SU-DHL-6 (cell line): ENCODE measurements at regions not wholly inside any gene's neighbourhood (a gene's known extent, or its start where the extent isn't known, plus 50 kb on each side); places are given as distances from the start of the nearest gene placed in this dataset.
"Not testable (repeated sequence)": the region's sequence is repeated elsewhere in the genome, so short reads cannot be mapped to it uniquely, and the experiment has no call there.

Experiments
- H2AFZ ChIP-seq: fragments of 200-600 bp; sonication (generic); 2 replicates; pipeline ENCODE4 v1.6.1; 2014; ENCODE audit warnings: low read depth, mild to moderate bottlenecking, moderate library complexity, mixed read lengths, antibody characterized with exemption, low read length; ENCODE audit not compliant: severe bottlenecking
- H3F3A ChIP-seq: fragments of 200-600 bp; shearing (Covaris generic); 2 replicates; pipeline ENCODE4 v1.6.0; 2016; ENCODE audit warnings: antibody characterized with exemption, mild to moderate bottlenecking; ENCODE audit not compliant: insufficient read depth
- H3K27ac ChIP-seq: fragments of 200-600 bp; sonication (generic); 2 replicates; pipeline ENCODE4 v1.5.1; 2016; ENCODE audit warnings: low read depth, mild to moderate bottlenecking, low read length, moderate library complexity, mixed read lengths
- H3K27me3 ChIP-seq: fragments of 200-600 bp; sonication (generic), shearing (Covaris generic); 2 replicates; pipeline ENCODE4 v1.6.0; 2014; ENCODE audit warnings: mild to moderate bottlenecking, low read length
- H3K36me3 ChIP-seq: fragments of 200-600 bp; sonication (generic); 2 replicates; pipeline ENCODE4 v1.6.1; 2014; ENCODE audit warnings: mild to moderate bottlenecking, low read length, mixed read lengths
- H3K4me2 ChIP-seq: fragments of 300-600, 200-600 bp; shearing (Covaris generic), sonication (generic); 2 replicates; pipeline ENCODE4 v1.6.0; 2014; ENCODE audit warnings: low read length, low read depth, mild to moderate bottlenecking; ENCODE audit not compliant: poor library complexity, severe bottlenecking
- H3K4me3 ChIP-seq: fragments of 200-600 bp; sonication (generic); 2 replicates; pipeline ENCODE4 v1.5.1; 2014; ENCODE audit warnings: antibody characterized with exemption, low read length, mild to moderate bottlenecking, mixed read lengths; ENCODE audit not compliant: insufficient read depth, poor library complexity, severe bottlenecking
- H3K79me2 ChIP-seq: fragments of 200-600 bp; sonication (generic); 2 replicates; pipeline ENCODE4 v1.6.1; 2014; ENCODE audit warnings: mild to moderate bottlenecking, low read length, moderate library complexity; ENCODE audit not compliant: insufficient read depth
- H3K9ac ChIP-seq: fragments of 200-600 bp; sonication (generic); 2 replicates; pipeline ENCODE4 v1.7.0; 2014; ENCODE audit warnings: mild to moderate bottlenecking, low read length
- H3K9me2 ChIP-seq: fragments of 200-600 bp; sonication (generic); replicated peaks from 2 replicates; pipeline ENCODE4 v1.6.1; 2014; ENCODE audit warnings: low read length; ENCODE audit not compliant: insufficient read depth
- H3K9me3 ChIP-seq: fragments of 200-600 bp; sonication (generic); 2 replicates; pipeline ENCODE4 v1.6.1; 2014; ENCODE audit warnings: low read length, mixed read lengths; ENCODE audit not compliant: insufficient read depth
- H4K20me1 ChIP-seq: fragments of 200-600 bp; sonication (generic); 2 replicates; pipeline ENCODE4 v1.6.1; 2014; ENCODE audit warnings: low read depth, mild to moderate bottlenecking, antibody characterized with exemption, low read length, moderate library complexity, mixed read lengths
- EZH2phosphoT487 ChIP-seq: fragments of 200-600 bp; sonication (generic), shearing (Covaris generic); conservative IDR thresholded peaks from 2 replicates; pipeline ENCODE4 v1.6.1; 2018; ENCODE audit warnings: mild to moderate bottlenecking, antibody characterized with exemption, low read length, moderate library complexity, mixed read lengths
- TF ChIP-seq, protein P1 (sequence below): fragments of 200-600 bp; sonication (generic); IDR thresholded peaks from one replicate; pipeline ENCODE4 v1.5.1; 2017; ENCODE audit warnings: antibody characterized with exemption, mild to moderate bottlenecking, low read length, moderate library complexity; ENCODE audit not compliant: insufficient read depth, poor library complexity, severe bottlenecking

DNA sequence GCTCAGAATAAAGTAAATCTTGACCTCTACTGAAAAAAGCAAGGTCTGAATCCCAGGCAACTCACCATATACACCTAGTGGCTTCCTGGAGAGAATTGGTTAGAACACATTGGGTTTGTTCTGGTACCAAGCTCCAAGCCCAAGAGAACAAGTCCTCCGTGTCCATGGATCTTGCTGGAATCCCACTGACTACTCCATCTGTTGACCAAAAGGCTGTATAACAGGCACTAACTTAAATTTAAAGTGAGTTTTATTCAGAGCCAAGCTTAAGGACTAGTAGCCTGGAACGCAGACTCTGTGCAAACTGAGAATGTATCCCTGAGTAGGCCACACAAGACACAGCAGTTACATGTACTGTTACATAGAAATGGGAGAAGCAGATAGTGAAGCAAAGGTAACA is 342.1 kb upstream of the LRRC3B start:
- no peaks in the 10 kb centered on the region for H3K36me3 ChIP-seq
- TF ChIP-seq EZH2phosphoT487: no peak
- TF ChIP-seq, protein P1, sequence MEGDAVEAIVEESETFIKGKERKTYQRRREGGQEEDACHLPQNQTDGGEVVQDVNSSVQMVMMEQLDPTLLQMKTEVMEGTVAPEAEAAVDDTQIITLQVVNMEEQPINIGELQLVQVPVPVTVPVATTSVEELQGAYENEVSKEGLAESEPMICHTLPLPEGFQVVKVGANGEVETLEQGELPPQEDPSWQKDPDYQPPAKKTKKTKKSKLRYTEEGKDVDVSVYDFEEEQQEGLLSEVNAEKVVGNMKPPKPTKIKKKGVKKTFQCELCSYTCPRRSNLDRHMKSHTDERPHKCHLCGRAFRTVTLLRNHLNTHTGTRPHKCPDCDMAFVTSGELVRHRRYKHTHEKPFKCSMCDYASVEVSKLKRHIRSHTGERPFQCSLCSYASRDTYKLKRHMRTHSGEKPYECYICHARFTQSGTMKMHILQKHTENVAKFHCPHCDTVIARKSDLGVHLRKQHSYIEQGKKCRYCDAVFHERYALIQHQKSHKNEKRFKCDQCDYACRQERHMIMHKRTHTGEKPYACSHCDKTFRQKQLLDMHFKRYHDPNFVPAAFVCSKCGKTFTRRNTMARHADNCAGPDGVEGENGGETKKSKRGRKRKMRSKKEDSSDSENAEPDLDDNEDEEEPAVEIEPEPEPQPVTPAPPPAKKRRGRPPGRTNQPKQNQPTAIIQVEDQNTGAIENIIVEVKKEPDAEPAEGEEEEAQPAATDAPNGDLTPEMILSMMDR: no peak
- H3K27ac ChIP-seq: no peak overlapping the region
- no peaks in the 10 kb centered on the region for H3K79me2 ChIP-seq
- no peak overlapping the region for H3K4me2 ChIP-seq
- H3K9me2 ChIP-seq: no peaks in the 10 kb centered on the region
- no peaks in the 10 kb centered on the region for H3K9me3 ChIP-seq
- no peak overlapping the region for H3K9ac ChIP-seq
- H2AFZ ChIP-seq: no peak overlapping the region
- H3K4me3 ChIP-seq: no peak overlapping the region
- no peaks in the 10 kb centered on the region for H4K20me1 ChIP-seq
- H3K27me3 ChIP-seq: no peaks in the 10 kb centered on the region
- no peaks in the 10 kb centered on the region for H3F3A ChIP-seq

DNA sequence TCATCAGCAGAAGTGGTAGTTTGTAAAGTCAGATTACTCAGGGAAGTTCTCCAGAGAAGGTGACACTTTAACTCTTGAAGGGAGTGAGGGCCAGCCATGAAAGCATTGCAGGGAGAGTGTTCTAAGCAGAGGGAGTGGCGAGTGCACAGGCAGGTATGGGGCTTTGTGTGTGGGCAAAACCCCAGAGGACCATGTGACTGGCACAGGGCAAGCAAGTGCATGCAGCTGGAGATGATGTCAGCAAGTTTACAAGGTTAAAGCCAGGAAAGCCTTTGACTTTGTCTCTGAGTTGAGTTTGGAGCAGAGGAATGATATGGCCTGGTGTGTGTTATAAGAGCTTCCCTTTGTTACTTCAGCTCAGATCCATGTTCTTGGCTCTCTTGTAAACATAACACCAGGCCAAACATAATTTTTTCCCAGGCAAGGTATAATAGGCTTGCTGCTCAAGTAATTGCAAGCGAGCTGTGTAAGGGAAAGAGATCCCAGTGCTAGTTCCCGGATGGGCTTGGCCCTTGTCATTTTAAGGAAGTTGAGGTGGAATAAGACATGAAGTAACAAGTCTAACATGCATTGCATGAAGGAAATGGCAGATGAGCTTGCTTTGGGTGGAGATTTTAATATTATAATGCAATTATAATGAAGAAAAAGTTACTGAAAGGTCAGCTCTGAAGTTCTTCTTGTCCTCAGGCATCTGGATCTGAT is 341.1 kb upstream of the LRRC3B start:
- TF ChIP-seq, protein P1: no peak
- no peak for TF ChIP-seq EZH2phosphoT487
- Histone ChIP-seq H3F3A (no peaks in the 10 kb centered on the region), H3K4me2 (no peak overlapping the region), H3K4me3 (no peak overlapping the region), H3K9me3 (no peaks in the 10 kb centered on the region), H3K27me3 (no peaks in the 10 kb centered on the region), H4K20me1 (no peaks in the 10 kb centered on the region), H3K36me3 (no peaks in the 10 kb centered on the region), H3K27ac (no peak overlapping the region), H3K79me2 (no peaks in the 10 kb centered on the region), H3K9ac (no peak overlapping the region), H3K9me2 (no peaks in the 10 kb centered on the region), H2AFZ (no peak overlapping the region)

DNA sequence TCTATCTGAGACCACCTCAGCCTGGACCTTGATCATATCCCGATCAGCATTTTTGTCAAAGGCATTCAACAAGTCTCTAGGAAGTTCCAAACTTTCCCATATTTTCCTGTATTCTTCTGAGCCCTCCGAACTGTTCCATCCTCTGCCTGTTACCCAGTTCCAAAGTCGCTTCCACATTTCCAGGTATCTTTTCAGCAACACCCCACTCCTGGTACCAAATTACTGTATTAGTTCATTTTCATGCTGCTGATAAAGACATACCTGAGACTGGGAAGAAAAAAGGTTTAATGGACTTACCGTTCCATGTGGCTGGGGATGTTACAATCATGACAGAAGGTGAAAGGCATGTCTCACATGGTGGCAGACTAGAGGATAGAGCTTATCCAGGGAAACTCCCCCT is 338.1 kb upstream of the LRRC3B start:
- H3K4me2 ChIP-seq, H3K4me3 ChIP-seq, H4K20me1 ChIP-seq, H3K9me2 ChIP-seq, H3K9ac ChIP-seq, H2AFZ ChIP-seq, H3K27me3 ChIP-seq, H3K79me2 ChIP-seq, H3K36me3 ChIP-seq, H3F3A ChIP-seq, H3K9me3 ChIP-seq, H3K27ac ChIP-seq: not testable (repeated sequence)

DNA sequence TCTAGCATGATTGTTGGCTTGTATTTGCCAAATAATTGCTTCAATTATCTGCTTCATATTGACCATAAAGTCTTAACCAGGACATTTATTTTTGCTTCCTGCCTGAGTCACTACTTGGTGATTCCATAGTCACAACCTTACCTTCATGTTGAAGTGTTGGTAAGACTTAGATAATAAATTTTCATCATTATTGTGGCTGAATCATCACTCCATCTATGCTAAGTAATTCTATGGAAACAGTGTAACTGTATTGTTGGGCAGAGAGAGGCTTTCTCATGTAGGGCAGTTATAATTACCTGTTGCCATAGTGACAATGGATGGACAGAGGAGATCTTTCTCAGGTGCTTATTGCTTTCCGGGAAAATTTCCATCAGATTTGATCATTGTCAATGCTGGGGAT is 330.7 kb upstream of the LRRC3B start:
- Histone ChIP-seq H3K4me2 (no peak overlapping the region), H3K27me3 (no peaks in the 10 kb centered on the region), H3K9me3 (no peaks in the 10 kb centered on the region), H3K27ac (no peak overlapping the region), H3K9ac (no peak overlapping the region), H4K20me1 (no peaks in the 10 kb centered on the region), H3K9me2 (no peaks in the 10 kb centered on the region), H3K36me3 (no peaks in the 10 kb centered on the region), H3F3A (no peaks in the 10 kb centered on the region), H3K79me2 (no peaks in the 10 kb centered on the region), H2AFZ (no peak overlapping the region), H3K4me3 (no peak overlapping the region)
- no peak for TF ChIP-seq EZH2phosphoT487
- TF ChIP-seq, protein P1: no peak
